ENCODE measurements at regions not wholly inside any gene's neighbourhood (a gene's known extent, or its start where the extent isn't known, plus 50 kb on each side); places are given as distances from the start of the nearest gene placed in this dataset.
A peak's percentile ranks its signal among the peaks of the same experiment; 100 is the strongest.

GRCh38 chr15:70447928-70448698 is 315.2 kb downstream of the UACA start (continued):
- TF ChIP-seq BCOR (IDR thresholded peaks at IDR 0.05) (peak; percentile 97), DACH1 (IDR thresholded peaks at IDR 0.05; ENCODE audit: partially characterized antibody) (peak; percentile 86), TAF1 (IDR thresholded peaks at IDR 0.05; ENCODE audit: control insufficient read depth, extremely low read depth, insufficient read depth, low read length, severe bottlenecking) (peak; percentile 36), CBFA2T2 (conservative IDR thresholded peaks at IDR 0.05) (peak; percentile 96), MAFF (IDR thresholded peaks at IDR 0.05; ENCODE audit: low read length) (no peak), POLR2AphosphoS5 (IDR thresholded peaks at IDR 0.05; ENCODE audit: control insufficient read depth, insufficient read depth, low read depth, low read length) (peak; percentile 87), GTF2F1 (IDR thresholded peaks at IDR 0.05; ENCODE audit: low read depth, low read length) (0 out of 2 replicates have a peak, but pooled peaks have one; percentile 31), MYC (IDR thresholded peaks at IDR 0.05; ENCODE audit: low read depth, low read length) (peak; percentile 90), MYC (CRISPR knock-in tag; IDR thresholded peaks at IDR 0.05; ENCODE audit: borderline replicate concordance, low read depth) (no peak), DDX20 (tag; IDR thresholded peaks at IDR 0.05; ENCODE audit: low read depth) (no peak), NCOA2 (IDR thresholded peaks at IDR 0.05; ENCODE audit: partially characterized antibody in 2 of 2) (peak in 1 of 2 experiments; percentile 78), NR2F6 (CRISPR knock-in tag; IDR thresholded peaks at IDR 0.05) (no peak), CREM (IDR thresholded peaks at IDR 0.05; ENCODE audit: low read depth) (peak; percentile 77), PHF21A (IDR thresholded peaks at IDR 0.05; ENCODE audit: borderline replicate concordance, low read depth) (peak; percentile 82; the same call in 1 of the 2 replicates), ZNF589 (CRISPR knock-in tag; IDR thresholded peaks at IDR 0.05; ENCODE audit: low read depth) (peak; percentile 80), CHD1 (IDR thresholded peaks at IDR 0.05; ENCODE audit: low read length) (no peak), ZNF239 (CRISPR knock-in tag; IDR thresholded peaks at IDR 0.05) (no peak)
- TF ChIP-seq, protein P1, sequence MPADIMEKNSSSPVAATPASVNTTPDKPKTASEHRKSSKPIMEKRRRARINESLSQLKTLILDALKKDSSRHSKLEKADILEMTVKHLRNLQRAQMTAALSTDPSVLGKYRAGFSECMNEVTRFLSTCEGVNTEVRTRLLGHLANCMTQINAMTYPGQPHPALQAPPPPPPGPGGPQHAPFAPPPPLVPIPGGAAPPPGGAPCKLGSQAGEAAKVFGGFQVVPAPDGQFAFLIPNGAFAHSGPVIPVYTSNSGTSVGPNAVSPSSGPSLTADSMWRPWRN (IDR thresholded peaks at IDR 0.05; ENCODE audit: low read depth) = peak; percentile 100
- TF ChIP-seq, protein P2, sequence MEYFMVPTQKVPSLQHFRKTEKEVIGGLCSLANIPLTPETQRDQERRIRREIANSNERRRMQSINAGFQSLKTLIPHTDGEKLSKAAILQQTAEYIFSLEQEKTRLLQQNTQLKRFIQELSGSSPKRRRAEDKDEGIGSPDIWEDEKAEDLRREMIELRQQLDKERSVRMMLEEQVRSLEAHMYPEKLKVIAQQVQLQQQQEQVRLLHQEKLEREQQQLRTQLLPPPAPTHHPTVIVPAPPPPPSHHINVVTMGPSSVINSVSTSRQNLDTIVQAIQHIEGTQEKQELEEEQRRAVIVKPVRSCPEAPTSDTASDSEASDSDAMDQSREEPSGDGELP (CRISPR knock-in tag; IDR thresholded peaks at IDR 0.05; ENCODE audit: borderline replicate concordance) = peak; percentile 96
